ENCODE measurements at regions not wholly inside any gene's neighbourhood (a gene's known extent, or its start where the extent isn't known, plus 50 kb on each side); places are given as distances from the start of the nearest gene placed in this dataset.

GRCh38 chr14:66085665-66086064 lies 400.5 kb upstream of the CCDC196 start:
- DNase-seq: no peak
- intact Hi-C loops (cut with micrococcal nuclease): no loop called here
- H3K27me3 ChIP-seq (ENCODE audit: control insufficient read depth, insufficient read depth, low read length): no peaks in the 10 kb centered on the region
- no peaks in the 10 kb centered on the region for H3K4me1 ChIP-seq (ENCODE audit: control insufficient read depth, insufficient read depth, low read length)
- no peak overlapping the region for H3K4me3 ChIP-seq (ENCODE audit: low read length)
- no peaks in the 10 kb centered on the region for H3K9me3 Mint-ChIP-seq
- H3K36me3 Mint-ChIP-seq: no peaks in the 10 kb centered on the region
- no peaks in the 10 kb centered on the region for H3K36me3 ChIP-seq (ENCODE audit: control insufficient read depth, insufficient read depth, low read length)
- no peaks in the 10 kb centered on the region for H3K4me1 Mint-ChIP-seq
- TF ChIP-seq CTCF (IDR thresholded peaks at IDR 0.05): no peak
- no peak for ATAC-seq
- 73% methylated on average over 7 of the region's 8 CpGs for WGBS (ENCODE audit: insufficient coverage)
- H3K9me3 ChIP-seq (ENCODE audit: control insufficient read depth, insufficient read depth, low read length): no peaks in the 10 kb centered on the region
- no peak overlapping the region for H3K27ac Mint-ChIP-seq
- H3K27ac ChIP-seq (ENCODE audit: low read length): no peak overlapping the region
- H3K27me3 Mint-ChIP-seq (ENCODE audit: low read depth in 2 of 2): peaks cover under 1 to 30% of the 10 kb centered on the region in 2 donors
- no peak overlapping the region for H3K4me3 Mint-ChIP-seq

- no peaks in the 10 kb centered on the region for H3K9me3 Mint-ChIP-seq
- TF ChIP-seq CTCF (IDR thresholded peaks at IDR 0.05): no peak
- H3K27me3 ChIP-seq (ENCODE audit: control insufficient read depth, insufficient read depth, low read length): no peaks in the 10 kb centered on the region
- DNase-seq: no peak
- no peaks in the 10 kb centered on the region for H3K4me1 Mint-ChIP-seq
- intact Hi-C loops (cut with micrococcal nuclease): no loop called here
- H3K4me1 ChIP-seq (ENCODE audit: control insufficient read depth, insufficient read depth, low read length): no peaks in the 10 kb centered on the region
- H3K27me3 Mint-ChIP-seq (ENCODE audit: low read depth in 2 of 2): peaks cover 0 to 40% of the 10 kb centered on the region in 2 donors
- no peak overlapping the region for H3K4me3 Mint-ChIP-seq
- H3K27ac ChIP-seq (ENCODE audit: low read length): no peak overlapping the region
- H3K36me3 ChIP-seq (ENCODE audit: control insufficient read depth, insufficient read depth, low read length): no peaks in the 10 kb centered on the region
- H3K4me3 ChIP-seq (ENCODE audit: low read length): no peak overlapping the region
- WGBS (ENCODE audit: insufficient coverage): 95% methylated on average over 4 of the region's 4 CpGs
- no peak for ATAC-seq
- no peaks in the 10 kb centered on the region for H3K9me3 ChIP-seq (ENCODE audit: control insufficient read depth, insufficient read depth, low read length)
- no peaks in the 10 kb centered on the region for H3K36me3 Mint-ChIP-seq
- no peak overlapping the region for H3K27ac Mint-ChIP-seq
These were observed 398.9 kb upstream of the CCDC196 start for GRCh38 chr14:66087231-66087630.

- no peak overlapping the region for H3K4me3 ChIP-seq (ENCODE audit: low read length)
- no peaks in the 10 kb centered on the region for H3K9me3 Mint-ChIP-seq
- peaks cover 0 to 41% of the 10 kb centered on the region in 2 donors for H3K27me3 Mint-ChIP-seq (ENCODE audit: low read depth in 2 of 2)
- no peaks in the 10 kb centered on the region for H3K36me3 Mint-ChIP-seq
- H3K4me1 Mint-ChIP-seq: no peaks in the 10 kb centered on the region
- no peak overlapping the region for H3K27ac ChIP-seq (ENCODE audit: low read length)
- no peak overlapping the region for H3K4me3 Mint-ChIP-seq
- intact Hi-C loops (cut with micrococcal nuclease): no loop called here
- ATAC-seq: no peak
- H3K4me1 ChIP-seq (ENCODE audit: control insufficient read depth, insufficient read depth, low read length): no peaks in the 10 kb centered on the region
- WGBS (ENCODE audit: insufficient coverage): 97% methylated on average over 3 of the region's 3 CpGs
- no peak for DNase-seq
- no peaks in the 10 kb centered on the region for H3K36me3 ChIP-seq (ENCODE audit: control insufficient read depth, insufficient read depth, low read length)
- H3K27ac Mint-ChIP-seq: no peak overlapping the region
- H3K27me3 ChIP-seq (ENCODE audit: control insufficient read depth, insufficient read depth, low read length): no peaks in the 10 kb centered on the region
- no peaks in the 10 kb centered on the region for H3K9me3 ChIP-seq (ENCODE audit: control insufficient read depth, insufficient read depth, low read length)
- TF ChIP-seq CTCF (IDR thresholded peaks at IDR 0.05): no peak
These were observed 397.5 kb upstream of the CCDC196 start for GRCh38 chr14:66088656-66089055.

- H3K27ac ChIP-seq (ENCODE audit: low read length): no peak overlapping the region
- no peak for ATAC-seq
- Mint-ChIP-seq H3K9me3 (no peaks in the 10 kb centered on the region), H3K4me3 (no peak overlapping the region), H3K36me3 (no peaks in the 10 kb centered on the region), H3K27me3 (ENCODE audit: low read depth in 2 of 2) (peaks cover 7 to 30% of the 10 kb centered on the region in 2 donors), H3K4me1 (no peaks in the 10 kb centered on the region), H3K27ac (no peak overlapping the region)
- H3K4me1 ChIP-seq (ENCODE audit: control insufficient read depth, insufficient read depth, low read length): no peaks in the 10 kb centered on the region
- H3K27me3 ChIP-seq (ENCODE audit: control insufficient read depth, insufficient read depth, low read length): no peaks in the 10 kb centered on the region
- no peaks in the 10 kb centered on the region for H3K9me3 ChIP-seq (ENCODE audit: control insufficient read depth, insufficient read depth, low read length)
- H3K36me3 ChIP-seq (ENCODE audit: control insufficient read depth, insufficient read depth, low read length): no peaks in the 10 kb centered on the region
- WGBS (ENCODE audit: insufficient coverage): no CpG with 5 or more reads among the region's 1 CpG
- intact Hi-C loops (cut with micrococcal nuclease): no loop called here
- no peak for TF ChIP-seq CTCF (IDR thresholded peaks at IDR 0.05)
- no peak for DNase-seq
- no peak overlapping the region for H3K4me3 ChIP-seq (ENCODE audit: low read length)
These were observed 394.0 kb upstream of the CCDC196 start for GRCh38 chr14:66092206-66092605.

Measured in natural killer cell (primary cell).